GM23248 (cell line): ENCODE measurements at regions not wholly inside any gene's neighbourhood (a gene's known extent, or its start where the extent isn't known, plus 50 kb on each side); places are given as distances from the start of the nearest gene placed in this dataset.

Source experiments
- EZH2 ChIP-seq: fragments of 200-600 bp; sonication (generic); IDR thresholded peaks from 2 replicates; pipeline ENCODE4 v1.6.1; 2018; ENCODE audit warnings: antibody characterized with exemption, mild to moderate bottlenecking; ENCODE audit not compliant: insufficient read depth, poor library complexity, severe bottlenecking
- EZH2phosphoT487 ChIP-seq: fragments of 200-600 bp; sonication (generic); IDR thresholded peaks from 2 replicates; pipeline ENCODE4 v1.6.1; 2018; ENCODE audit warnings: antibody characterized with exemption, moderate library complexity, mild to moderate bottlenecking, low read depth; ENCODE audit not compliant: insufficient read depth

GRCh38 chr12:78271546-78271945 lies 440.9 kb downstream of the NAV3 start:
- TF ChIP-seq EZH2phosphoT487 (no peak), EZH2 (no peak)
